Endodermal cell (in vitro differentiated cells): ENCODE measurements at regions not wholly inside any gene's neighbourhood (a gene's known extent, or its start where the extent isn't known, plus 50 kb on each side); places are given as distances from the start of the nearest gene placed in this dataset.

Experiments
- DNase-seq: peaks from one replicate; pipeline ENCODE4 v3.0.0-alpha.2; 2017
- H3K27ac ChIP-seq: 2 replicates; pipeline ENCODE4 v1.5.1; 2013; ENCODE audit warnings: mild to moderate bottlenecking, low read depth, low read length, moderate library complexity
- H3K27me3 ChIP-seq: 2 replicates; pipeline ENCODE4 v1.6.1; 2013; ENCODE audit warnings: mild to moderate bottlenecking, low read length, moderate library complexity; ENCODE audit not compliant: insufficient read depth, control insufficient read depth, poor library complexity, severe bottlenecking
- H3K36me3 ChIP-seq: 2 replicates; pipeline ENCODE4 v1.7.0; 2013; ENCODE audit warnings: mild to moderate bottlenecking, low read length, moderate library complexity; ENCODE audit not compliant: control insufficient read depth, insufficient read depth
- H3K4me1 ChIP-seq: one replicate; pipeline ENCODE4 v1.7.0; 2013; ENCODE audit warnings: low read length; ENCODE audit not compliant: control insufficient read depth, insufficient read depth
- H3K4me3 ChIP-seq: 2 replicates; pipeline ENCODE4 v1.5.1; 2013; ENCODE audit warnings: mild to moderate bottlenecking, low read length, moderate library complexity
- H3K9ac ChIP-seq: 2 replicates; pipeline ENCODE4 v1.6.1; 2013; ENCODE audit warnings: mild to moderate bottlenecking, low read length, moderate library complexity; ENCODE audit not compliant: poor library complexity, severe bottlenecking; ENCODE audit errors: extremely low read depth
- H3K9me3 ChIP-seq: 2 replicates; pipeline ENCODE4 v1.6.1; 2013; ENCODE audit warnings: mild to moderate bottlenecking, low read length, moderate library complexity; ENCODE audit not compliant: control insufficient read depth
- H3K27ac Mint-ChIP-seq: 2 replicates; pipeline ENCODE4 v1.8.0; 2020; ENCODE audit warnings: mixed read lengths
- H3K27me3 Mint-ChIP-seq: 2 replicates; pipeline ENCODE4 v1.8.0; 2021; ENCODE audit warnings: mild to moderate bottlenecking, mixed read lengths; ENCODE audit not compliant: insufficient read depth
- H3K36me3 Mint-ChIP-seq: 2 replicates; pipeline ENCODE4 v1.8.0; 2020; ENCODE audit warnings: low read depth, mixed read lengths
- H3K4me1 Mint-ChIP-seq: 2 replicates; pipeline ENCODE4 v1.8.0; 2020; ENCODE audit warnings: mixed read lengths
- H3K4me3 Mint-ChIP-seq: 2 replicates; pipeline ENCODE4 v1.8.0; 2020; ENCODE audit warnings: mild to moderate bottlenecking, moderate library complexity, mixed read lengths
- H3K9me3 Mint-ChIP-seq: 2 replicates; pipeline ENCODE4 v1.8.0; 2020; ENCODE audit warnings: mild to moderate bottlenecking, mixed read lengths
- CTCF ChIP-seq: fragments of 200-600 bp; sonication (generic); conservative IDR thresholded peaks from 2 replicates; pipeline ENCODE4 v1.5.0; 2021; ENCODE audit warnings: antibody characterized with exemption, mild to moderate bottlenecking
- WGBS, 2 experiments: methylation state at CpG; one replicate each; pipeline versions ENCODE4 v1.1.5 to v1.1.7; 2013; ENCODE audit warnings: missing lambda C conversion rate in 2 of 2, mixed read lengths in 1 of 2; ENCODE audit not compliant: insufficient coverage in 1 of 2, insufficient read length in 1 of 2; 5-methylcytosine and 5-hydroxymethylcytosine counted together

- Mint-ChIP-seq H3K4me1 (peaks cover 14% of the 10 kb centered on the region), H3K4me3 (no peak overlapping the region), H3K9me3 (no peaks in the 10 kb centered on the region), H3K27me3 (no peaks in the 10 kb centered on the region), H3K27ac (no peak overlapping the region), H3K36me3 (no peaks in the 10 kb centered on the region)
- H3K27me3 ChIP-seq = no peaks in the 10 kb centered on the region
- no peak for TF ChIP-seq CTCF
- no peaks in the 10 kb centered on the region for H3K36me3 ChIP-seq
- H3K4me3 ChIP-seq = no peak overlapping the region
- no peak for DNase-seq
- no peak overlapping the region for H3K9ac ChIP-seq
- H3K9me3 ChIP-seq = no peaks in the 10 kb centered on the region
- no peaks in the 10 kb centered on the region for H3K4me1 ChIP-seq
- H3K27ac ChIP-seq = no peak overlapping the region
- WGBS, 2 experiments = 90 to 94% methylated on average over 2 of the region's 2 CpGs
Observed at GRCh38 chr16:63457869-63458268, 1421.6 kb upstream of the CDH8 start.

- TF ChIP-seq CTCF = no peak
- H3K36me3 ChIP-seq = no peaks in the 10 kb centered on the region
- no peaks in the 10 kb centered on the region for H3K9me3 ChIP-seq
- Mint-ChIP-seq H3K27ac (no peak overlapping the region), H3K36me3 (no peaks in the 10 kb centered on the region), H3K4me3 (no peak overlapping the region), H3K9me3 (no peaks in the 10 kb centered on the region), H3K4me1 (peaks cover 35% of the 10 kb centered on the region), H3K27me3 (no peaks in the 10 kb centered on the region)
- H3K27me3 ChIP-seq = no peaks in the 10 kb centered on the region
- H3K4me3 ChIP-seq = no peak overlapping the region
- H3K9ac ChIP-seq = no peak overlapping the region
- peaks cover 7% of the 10 kb centered on the region for H3K4me1 ChIP-seq
- WGBS, 2 experiments = 92 to 100% methylated on average over 3 of the region's 3 CpGs
- no peak overlapping the region for H3K27ac ChIP-seq
- DNase-seq = no peak
Observed at GRCh38 chr16:63453261-63453660, 1417.0 kb upstream of the CDH8 start.

- H3K27me3 Mint-ChIP-seq = no peaks in the 10 kb centered on the region
- Histone ChIP-seq H3K4me1 (peaks cover 13% of the 10 kb centered on the region), H3K9ac (no peak overlapping the region), H3K27me3 (no peaks in the 10 kb centered on the region), H3K36me3 (no peaks in the 10 kb centered on the region), H3K9me3 (no peaks in the 10 kb centered on the region), H3K27ac (no peak overlapping the region), H3K4me3 (no peak overlapping the region)
- no peak overlapping the region for H3K27ac Mint-ChIP-seq
- no peak for TF ChIP-seq CTCF
- peaks cover 7% of the 10 kb centered on the region for H3K9me3 Mint-ChIP-seq
- H3K36me3 Mint-ChIP-seq = no peaks in the 10 kb centered on the region
- no peak overlapping the region for H3K4me3 Mint-ChIP-seq
- DNase-seq = no peak
- H3K4me1 Mint-ChIP-seq = peaks cover 34% of the 10 kb centered on the region
- WGBS, 2 experiments = 56% methylated on average over 2 of the region's 2 CpGs; no CpG with 5 or more reads in 1 of the 2 experiments
Observed at GRCh38 chr16:63447121-63447520, 1410.9 kb upstream of the CDH8 start.
